Gastrocnemius medialis (tissue), 4 donors: ENCODE measurements at regions not wholly inside any gene's neighbourhood (a gene's known extent, or its start where the extent isn't known, plus 50 kb on each side); places are given as distances from the start of the nearest gene placed in this dataset.

Experiments
- ATAC-seq, 2 donors: fragments of 150-250 bp; one replicate each; pipeline ENCODE4 v1.9.1; 2016
- DNase-seq, 2 donors: peaks; one replicate each; pipeline ENCODE4 v3.0.0-alpha.2; 2019
- H3K27ac ChIP-seq, 4 donors: fragments of 200-600 bp; sonication (generic); 1 replicate in 1 of 4; 2 replicates in 3 of 4; pipeline ENCODE4 v1.5.1; 2016 to 2018; ENCODE audit warnings: mild to moderate bottlenecking in 2 of 4, moderate library complexity in 1 of 4
- H3K27me3 ChIP-seq, 3 donors: fragments of 200-600 bp; sonication (generic) in 2 of 3; 1 replicate in 1 of 3; 2 replicates in 2 of 3; pipeline versions ENCODE4 v1.5.1 to v1.6.0; 2016 to 2019; ENCODE audit warnings: mild to moderate bottlenecking in 1 of 3, moderate library complexity in 1 of 3
- H3K36me3 ChIP-seq, 2 donors: fragments of 200-600 bp; sonication (generic) in 1 of 2; one replicate each; pipeline ENCODE4 v1.5.1; 2017 to 2018
- H3K4me1 ChIP-seq, 2 donors: fragments of 200-600 bp; sonication (generic) in 1 of 2; one replicate each; pipeline ENCODE4 v1.5.1; 2016 to 2017; ENCODE audit warnings: mild to moderate bottlenecking in 2 of 2
- H3K4me3 ChIP-seq, 4 donors: fragments of 200-600 bp; sonication (generic) in 3 of 4; 1 replicate in 1 of 4; 2 replicates in 3 of 4; pipeline ENCODE4 v1.5.1; 2016 to 2019; ENCODE audit warnings: mild to moderate bottlenecking in 2 of 4
- H3K9me3 ChIP-seq, 3 donors: fragments of 200-600 bp; sonication (generic) in 2 of 3; 1 replicate in 1 of 3; 2 replicates in 2 of 3; pipeline ENCODE4 v1.5.1; 2016 to 2019
- CTCF ChIP-seq, 5 experiments: fragments of 450-650 bp in 3 of 5; fragments of 200-600 bp in 2 of 5; sonication (generic) in 2 of 5; IDR thresholded peaks in 4 of 5; conservative IDR thresholded peaks in 1 of 5; 1 replicate in 4 of 5; 2 replicates in 1 of 5; pipeline ENCODE4 v1.5.1; 2016 to 2019; ENCODE audit warnings: antibody characterized with exemption in 5 of 5, mild to moderate bottlenecking in 3 of 5, moderate library complexity in 3 of 5
- POLR2A ChIP-seq, 2 donors: fragments of 450-650 bp; IDR thresholded peaks; one replicate each; pipeline ENCODE4 v1.6.1; 2017; ENCODE audit warnings: antibody characterized with exemption in 2 of 2, mild to moderate bottlenecking in 2 of 2, moderate library complexity in 2 of 2
- in situ Hi-C, 4 donors: fragments of 200-750 bp; cut with MboI; loops; one replicate each; pipeline versions ENCODE4 v1.15.0 to v1.8.0; 2017; ENCODE audit warnings: low sequenced_read_pairs in 4 of 4
- intact Hi-C: fragments of 100-400 bp; cut with DNase I; formaldehyde crosslinking; loops from one replicate; pipeline ENCODE4 v1.15.1; 2023; ENCODE audit warnings: low total_unique reads

- Histone ChIP-seq H3K9me3 (no peaks in the 10 kb centered on the region), H3K27me3 (peaks cover 4 to 13% (median 8%) of the 10 kb centered on the region in 3 donors), H3K27ac (no peak overlapping the region), H3K36me3 (no peaks in the 10 kb centered on the region), H3K4me1 (no peaks in the 10 kb centered on the region), H3K4me3 (no peak overlapping the region)
- DNase-seq (no peak), ATAC-seq (no peak)
- intact Hi-C loops (no loop called here), in situ Hi-C loops (no loop called here)
- TF ChIP-seq CTCF (IDR thresholded peaks at IDR 0.05 in 4 of 5, conservative IDR thresholded peaks at IDR 0.05 in 1 of 5): no peak
- TF ChIP-seq POLR2A (IDR thresholded peaks at IDR 0.05): no peak
These were observed 238.5 kb downstream of the RBM19 start for GRCh38 chr12:113727651-113728061.

- H3K4me3 ChIP-seq: no peak overlapping the region
- DNase-seq (no peak), ATAC-seq (no peak)
- H3K27me3 ChIP-seq: peaks cover 4 to 13% (median 8%) of the 10 kb centered on the region in 3 donors
- no peaks in the 10 kb centered on the region for H3K4me1 ChIP-seq
- no peaks in the 10 kb centered on the region for H3K9me3 ChIP-seq
- in situ Hi-C loops (no loop called here), intact Hi-C loops (no loop called here)
- no peak overlapping the region for H3K27ac ChIP-seq
- no peaks in the 10 kb centered on the region for H3K36me3 ChIP-seq
- TF ChIP-seq POLR2A (IDR thresholded peaks at IDR 0.05) (no peak), CTCF (IDR thresholded peaks at IDR 0.05 in 4 of 5, conservative IDR thresholded peaks at IDR 0.05 in 1 of 5) (no peak)
These were observed 239.8 kb downstream of the RBM19 start for GRCh38 chr12:113726254-113726819.

GRCh38 chr12:113725557-113725876 lies 240.6 kb downstream of the RBM19 start:
- intact Hi-C loops (no loop called here), in situ Hi-C loops (no loop called here)
- H3K9me3 ChIP-seq: no peaks in the 10 kb centered on the region
- peaks cover 4 to 13% (median 8%) of the 10 kb centered on the region in 3 donors for H3K27me3 ChIP-seq
- H3K27ac ChIP-seq: no peak overlapping the region
- ATAC-seq: no peak
- DNase-seq: no peak
- TF ChIP-seq POLR2A (IDR thresholded peaks at IDR 0.05) (no peak), CTCF (IDR thresholded peaks at IDR 0.05 in 4 of 5, conservative IDR thresholded peaks at IDR 0.05 in 1 of 5) (no peak)
- no peak overlapping the region for H3K4me3 ChIP-seq
- no peaks in the 10 kb centered on the region for H3K4me1 ChIP-seq
- no peaks in the 10 kb centered on the region for H3K36me3 ChIP-seq

- TF ChIP-seq CTCF (IDR thresholded peaks at IDR 0.05 in 4 of 5, conservative IDR thresholded peaks at IDR 0.05 in 1 of 5): no peak
- TF ChIP-seq POLR2A (IDR thresholded peaks at IDR 0.05): no peak
- no peaks in the 10 kb centered on the region for H3K4me1 ChIP-seq
- H3K4me3 ChIP-seq: no peak overlapping the region
- no peaks in the 10 kb centered on the region for H3K9me3 ChIP-seq
- intact Hi-C loops (no loop called here), in situ Hi-C loops (no loop called here)
- no peaks in the 10 kb centered on the region for H3K36me3 ChIP-seq
- DNase-seq (no peak), ATAC-seq (no peak)
- no peak overlapping the region for H3K27ac ChIP-seq
- H3K27me3 ChIP-seq: peaks cover 4 to 13% (median 8%) of the 10 kb centered on the region in 3 donors
These were observed 241.2 kb downstream of the RBM19 start for GRCh38 chr12:113724794-113725556.
